ENCODE measurements at regions not wholly inside any gene's neighbourhood (a gene's known extent, or its start where the extent isn't known, plus 50 kb on each side); places are given as distances from the start of the nearest gene placed in this dataset.

DNA sequence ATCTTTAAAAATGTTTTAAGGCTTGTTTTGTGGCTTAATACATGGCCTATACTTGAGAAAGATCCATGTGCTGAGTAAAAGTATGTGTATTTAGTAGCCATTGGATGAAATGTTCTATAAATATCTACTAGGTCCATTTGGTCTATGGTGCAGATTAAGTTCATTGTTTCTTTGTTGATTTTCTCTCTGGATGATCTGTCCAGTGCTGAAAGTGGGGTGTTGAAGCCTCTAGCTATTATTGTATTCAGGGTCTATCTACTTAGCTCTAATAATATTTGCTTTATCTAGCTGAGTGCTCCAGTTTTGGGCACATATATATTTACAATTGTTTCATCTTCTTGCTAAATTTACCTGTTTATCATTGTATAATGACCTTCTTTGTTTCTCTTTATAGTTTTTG, 272.2 kb upstream of the NR4A3 start:
- no peaks in the 10 kb centered on the region for H3K4me1 ChIP-seq (ENCODE audit: control insufficient read depth in 1 of 2, insufficient read depth in 2 of 2, low read length in 2 of 2)
- H3K27ac ChIP-seq (ENCODE audit: low read depth in 1 of 2, low read length in 2 of 2) = no peak overlapping the region
- H3K27ac Mint-ChIP-seq = no peak overlapping the region
- H3K36me3 ChIP-seq (replicated peaks in 1 of 2; ENCODE audit: control insufficient read depth in 1 of 2, insufficient read depth in 2 of 2, low read length in 2 of 2) = no peaks in the 10 kb centered on the region
- H3K9me3 ChIP-seq (replicated peaks in 1 of 2; ENCODE audit: control insufficient read depth in 1 of 2, insufficient read depth in 1 of 2, low read length in 2 of 2) = no peaks in the 10 kb centered on the region
- no peaks in the 10 kb centered on the region for H3K27me3 ChIP-seq (ENCODE audit: control insufficient read depth in 2 of 2, insufficient read depth in 2 of 2, low read length in 2 of 2)
- TF ChIP-seq, protein P1, sequence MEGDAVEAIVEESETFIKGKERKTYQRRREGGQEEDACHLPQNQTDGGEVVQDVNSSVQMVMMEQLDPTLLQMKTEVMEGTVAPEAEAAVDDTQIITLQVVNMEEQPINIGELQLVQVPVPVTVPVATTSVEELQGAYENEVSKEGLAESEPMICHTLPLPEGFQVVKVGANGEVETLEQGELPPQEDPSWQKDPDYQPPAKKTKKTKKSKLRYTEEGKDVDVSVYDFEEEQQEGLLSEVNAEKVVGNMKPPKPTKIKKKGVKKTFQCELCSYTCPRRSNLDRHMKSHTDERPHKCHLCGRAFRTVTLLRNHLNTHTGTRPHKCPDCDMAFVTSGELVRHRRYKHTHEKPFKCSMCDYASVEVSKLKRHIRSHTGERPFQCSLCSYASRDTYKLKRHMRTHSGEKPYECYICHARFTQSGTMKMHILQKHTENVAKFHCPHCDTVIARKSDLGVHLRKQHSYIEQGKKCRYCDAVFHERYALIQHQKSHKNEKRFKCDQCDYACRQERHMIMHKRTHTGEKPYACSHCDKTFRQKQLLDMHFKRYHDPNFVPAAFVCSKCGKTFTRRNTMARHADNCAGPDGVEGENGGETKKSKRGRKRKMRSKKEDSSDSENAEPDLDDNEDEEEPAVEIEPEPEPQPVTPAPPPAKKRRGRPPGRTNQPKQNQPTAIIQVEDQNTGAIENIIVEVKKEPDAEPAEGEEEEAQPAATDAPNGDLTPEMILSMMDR (IDR thresholded peaks at IDR 0.05) = no peak
- H4K20me1 ChIP-seq (ENCODE audit: insufficient read depth, low read length) = no peaks in the 10 kb centered on the region
- H3K79me2 ChIP-seq (ENCODE audit: insufficient read depth, low read length) = no peaks in the 10 kb centered on the region
- no peak overlapping the region for H3K4me3 Mint-ChIP-seq
- DNase-seq = no peak
- H3K9ac ChIP-seq (ENCODE audit: insufficient read depth, low read length, poor library complexity, severe bottlenecking) = no peak overlapping the region
- intact Hi-C loops (cut with micrococcal nuclease) = no loop called here
- H3K27me3 Mint-ChIP-seq (ENCODE audit: low read depth in 3 of 3) = no peaks in the 10 kb centered on the region
- H3K4me2 ChIP-seq (replicated peaks; ENCODE audit: extremely low read depth, low read length, poor library complexity, severe bottlenecking) = no peak overlapping the region
- H3K36me3 Mint-ChIP-seq = no peaks in the 10 kb centered on the region
- peaks cover 3 to 15% (median 10%) of the 10 kb centered on the region in 7 donors for H3K9me3 Mint-ChIP-seq
- no peak overlapping the region for H2AFZ ChIP-seq (ENCODE audit: insufficient read depth, low read depth, low read length, poor library complexity, severe bottlenecking)
- no peak overlapping the region for H3K4me3 ChIP-seq (replicated peaks in 1 of 3; ENCODE audit: low read depth in 2 of 3, low read length in 3 of 3)
- no peaks in the 10 kb centered on the region for H3K4me1 Mint-ChIP-seq

DNA sequence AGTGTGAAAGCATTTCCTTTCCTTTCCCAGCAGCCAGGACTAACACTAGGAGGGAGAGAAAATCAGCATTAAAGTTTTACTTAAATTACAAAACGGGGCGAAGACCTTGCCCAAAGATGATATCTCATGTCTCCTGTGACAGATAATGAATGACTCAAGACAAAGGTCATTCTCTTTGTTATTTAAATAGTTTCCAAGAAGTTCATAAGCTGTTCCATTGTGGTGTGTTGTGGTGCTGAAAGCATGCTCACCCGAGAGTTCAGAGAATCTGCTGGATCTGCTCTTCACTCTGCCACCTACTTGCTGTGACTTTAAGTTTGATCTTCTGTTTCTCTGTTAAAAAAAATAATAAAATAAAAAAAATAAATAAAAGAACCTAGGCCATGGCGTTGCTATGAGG, 265.9 kb upstream of the NR4A3 start:
- H3K9me3 Mint-ChIP-seq = peaks cover 3 to 18% (median 14%) of the 10 kb centered on the region in 7 donors
- no peaks in the 10 kb centered on the region for H4K20me1 ChIP-seq (ENCODE audit: insufficient read depth, low read length)

More for the DNA sequence above, 265.9 kb upstream of the NR4A3 start:
- Histone ChIP-seq H3K9me3 (replicated peaks in 1 of 2; ENCODE audit: control insufficient read depth in 1 of 2, insufficient read depth in 1 of 2, low read length in 2 of 2) (no peaks in the 10 kb centered on the region), H3K4me3 (replicated peaks in 1 of 3; ENCODE audit: low read depth in 2 of 3, low read length in 3 of 3) (no peak overlapping the region), H3K36me3 (replicated peaks in 1 of 2; ENCODE audit: control insufficient read depth in 1 of 2, insufficient read depth in 2 of 2, low read length in 2 of 2) (no peaks in the 10 kb centered on the region), H3K27me3 (ENCODE audit: control insufficient read depth in 2 of 2, insufficient read depth in 2 of 2, low read length in 2 of 2) (no peaks in the 10 kb centered on the region), H2AFZ (ENCODE audit: insufficient read depth, low read depth, low read length, poor library complexity, severe bottlenecking) (no peak overlapping the region), H3K27ac (ENCODE audit: low read depth in 1 of 2, low read length in 2 of 2) (no peak overlapping the region), H3K4me2 (replicated peaks; ENCODE audit: extremely low read depth, low read length, poor library complexity, severe bottlenecking) (no peak overlapping the region), H3K9ac (ENCODE audit: insufficient read depth, low read length, poor library complexity, severe bottlenecking) (no peak overlapping the region), H3K4me1 (ENCODE audit: control insufficient read depth in 1 of 2, insufficient read depth in 2 of 2, low read length in 2 of 2) (no peaks in the 10 kb centered on the region), H3K79me2 (ENCODE audit: insufficient read depth, low read length) (no peaks in the 10 kb centered on the region)
- no peak for DNase-seq
- H3K27me3 Mint-ChIP-seq (ENCODE audit: low read depth in 3 of 3) = peaks cover 0 to 2% (median 0%) of the 10 kb centered on the region in 3 donors
- H3K4me1 Mint-ChIP-seq = no peaks in the 10 kb centered on the region
- no peaks in the 10 kb centered on the region for H3K36me3 Mint-ChIP-seq
- H3K27ac Mint-ChIP-seq = no peak overlapping the region
- intact Hi-C loops (cut with micrococcal nuclease) = no loop called here
- TF ChIP-seq, protein P1 (IDR thresholded peaks at IDR 0.05) = no peak
- WGBS (ENCODE audit: insufficient coverage) = no CpG with 5 or more reads among the region's 4 CpGs
- no peak overlapping the region for H3K4me3 Mint-ChIP-seq

Measured in CD14-positive monocyte (primary cell).